ENCODE measurements at regions not wholly inside any gene's neighbourhood (a gene's known extent, or its start where the extent isn't known, plus 50 kb on each side); places are given as distances from the start of the nearest gene placed in this dataset.
A peak's percentile ranks its signal among the peaks of the same experiment; 100 is the strongest.

GRCh38 chr9:6703898-6704639 lies 53.7 kb upstream of the KDM4C start:
- DNase-seq = peak; percentile 32

- no peak for DNase-seq
Measured at GRCh38 chr9:6702707-6703106, 55.1 kb upstream of the KDM4C start.

GRCh38 chr9:6696178-6696577 lies 50.6 kb upstream of the GLDC start:
- no peak for DNase-seq

- no peak for DNase-seq
Measured at GRCh38 chr9:6695121-6695814, 49.7 kb upstream of the GLDC start.

Measured in NCI-H226 (cell line).